ENCODE measurements at regions not wholly inside any gene's neighbourhood (a gene's known extent, or its start where the extent isn't known, plus 50 kb on each side); places are given as distances from the start of the nearest gene placed in this dataset.

DNA sequence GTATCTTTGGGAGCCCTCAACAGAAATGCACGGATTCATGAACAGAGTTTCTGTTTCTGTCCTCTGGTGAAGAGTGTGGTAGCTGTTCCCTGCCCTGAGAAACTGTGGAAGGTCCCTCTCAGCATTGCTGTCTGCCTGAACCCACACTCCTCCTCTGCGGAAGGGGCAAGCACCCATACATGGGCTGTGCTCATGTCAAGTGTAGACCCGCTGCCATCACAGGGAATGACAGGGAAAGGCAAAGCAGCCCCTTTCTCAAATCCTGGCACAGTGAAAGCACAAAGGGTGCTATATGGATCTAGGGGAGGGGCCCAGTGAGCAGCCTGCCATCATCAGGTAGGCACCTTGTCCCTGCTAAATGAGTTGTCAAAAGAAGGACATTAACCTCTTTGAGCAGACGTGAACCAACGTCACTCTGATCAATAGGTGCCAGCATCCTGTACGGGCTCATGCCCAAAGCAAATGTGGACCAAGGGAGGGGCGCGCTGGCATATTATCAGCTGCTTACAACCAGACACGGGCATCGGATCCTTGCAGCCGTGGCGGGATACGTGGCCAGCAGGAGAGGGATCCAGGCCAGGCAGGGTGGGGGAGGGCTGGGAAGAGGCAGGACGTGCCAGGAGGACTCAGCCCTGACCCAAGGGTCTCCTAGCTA, 231.2 kb upstream of the PMEPA1 start:
- H3K4me3 ChIP-seq (replicated peaks; ENCODE audit: low read depth, low read length): no peak overlapping the region
- TF ChIP-seq, protein P1, sequence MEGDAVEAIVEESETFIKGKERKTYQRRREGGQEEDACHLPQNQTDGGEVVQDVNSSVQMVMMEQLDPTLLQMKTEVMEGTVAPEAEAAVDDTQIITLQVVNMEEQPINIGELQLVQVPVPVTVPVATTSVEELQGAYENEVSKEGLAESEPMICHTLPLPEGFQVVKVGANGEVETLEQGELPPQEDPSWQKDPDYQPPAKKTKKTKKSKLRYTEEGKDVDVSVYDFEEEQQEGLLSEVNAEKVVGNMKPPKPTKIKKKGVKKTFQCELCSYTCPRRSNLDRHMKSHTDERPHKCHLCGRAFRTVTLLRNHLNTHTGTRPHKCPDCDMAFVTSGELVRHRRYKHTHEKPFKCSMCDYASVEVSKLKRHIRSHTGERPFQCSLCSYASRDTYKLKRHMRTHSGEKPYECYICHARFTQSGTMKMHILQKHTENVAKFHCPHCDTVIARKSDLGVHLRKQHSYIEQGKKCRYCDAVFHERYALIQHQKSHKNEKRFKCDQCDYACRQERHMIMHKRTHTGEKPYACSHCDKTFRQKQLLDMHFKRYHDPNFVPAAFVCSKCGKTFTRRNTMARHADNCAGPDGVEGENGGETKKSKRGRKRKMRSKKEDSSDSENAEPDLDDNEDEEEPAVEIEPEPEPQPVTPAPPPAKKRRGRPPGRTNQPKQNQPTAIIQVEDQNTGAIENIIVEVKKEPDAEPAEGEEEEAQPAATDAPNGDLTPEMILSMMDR (IDR thresholded peaks at IDR 0.05; ENCODE audit: low read depth, low read length, missing control alignments): no peak
- DNase-seq (ENCODE audit: extremely low read depth, low read depth): no peak

DNA sequence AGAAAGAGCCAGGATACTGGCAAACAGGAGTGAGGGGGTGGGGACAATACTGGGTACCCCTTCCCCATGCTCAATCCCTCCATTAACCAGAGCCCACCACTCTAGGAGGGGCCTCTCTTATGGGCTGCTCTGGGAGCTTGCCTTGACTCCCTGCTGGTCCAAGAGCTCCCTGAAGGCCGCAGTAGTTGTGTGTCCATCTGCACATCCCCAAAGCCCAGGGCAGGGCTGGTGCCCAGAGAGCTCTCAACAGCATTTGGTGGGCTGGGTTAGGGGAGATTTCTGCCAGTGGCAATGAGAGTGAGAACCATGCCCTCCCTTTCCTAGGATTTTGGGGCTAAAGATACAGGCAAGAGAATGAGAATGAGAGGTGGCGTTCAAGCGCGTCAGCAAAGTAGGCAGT, 230.6 kb upstream of the PMEPA1 start:
- H3K4me3 ChIP-seq (replicated peaks; ENCODE audit: low read depth, low read length): no peak overlapping the region
- no peak for DNase-seq (ENCODE audit: extremely low read depth, low read depth)
- TF ChIP-seq, protein P1 (IDR thresholded peaks at IDR 0.05; ENCODE audit: low read depth, low read length, missing control alignments): no peak

DNA sequence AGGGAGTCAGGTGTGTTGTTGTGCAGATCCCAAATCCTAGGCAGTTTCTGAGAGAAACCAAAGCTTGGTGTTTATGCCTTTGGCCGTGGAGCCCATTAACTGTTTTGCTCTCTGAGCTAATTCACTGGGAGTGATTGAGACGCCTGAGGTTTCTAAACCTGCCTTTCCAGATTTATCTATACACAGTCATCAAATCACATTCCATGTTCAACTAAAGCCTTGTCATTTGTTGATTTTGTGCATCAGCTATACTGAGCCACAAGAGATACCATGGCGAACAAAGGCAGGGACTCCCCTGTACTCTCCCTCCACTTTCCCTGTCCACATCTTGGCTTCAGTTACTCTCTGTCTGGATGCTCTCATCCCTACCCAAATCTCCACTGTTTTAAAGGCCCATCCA, 229.7 kb upstream of the PMEPA1 start:
- H3K4me3 ChIP-seq (replicated peaks; ENCODE audit: low read depth, low read length): no peak overlapping the region
- TF ChIP-seq, protein P1 (IDR thresholded peaks at IDR 0.05; ENCODE audit: low read depth, low read length, missing control alignments): no peak
- DNase-seq (ENCODE audit: extremely low read depth, low read depth): no peak

DNA sequence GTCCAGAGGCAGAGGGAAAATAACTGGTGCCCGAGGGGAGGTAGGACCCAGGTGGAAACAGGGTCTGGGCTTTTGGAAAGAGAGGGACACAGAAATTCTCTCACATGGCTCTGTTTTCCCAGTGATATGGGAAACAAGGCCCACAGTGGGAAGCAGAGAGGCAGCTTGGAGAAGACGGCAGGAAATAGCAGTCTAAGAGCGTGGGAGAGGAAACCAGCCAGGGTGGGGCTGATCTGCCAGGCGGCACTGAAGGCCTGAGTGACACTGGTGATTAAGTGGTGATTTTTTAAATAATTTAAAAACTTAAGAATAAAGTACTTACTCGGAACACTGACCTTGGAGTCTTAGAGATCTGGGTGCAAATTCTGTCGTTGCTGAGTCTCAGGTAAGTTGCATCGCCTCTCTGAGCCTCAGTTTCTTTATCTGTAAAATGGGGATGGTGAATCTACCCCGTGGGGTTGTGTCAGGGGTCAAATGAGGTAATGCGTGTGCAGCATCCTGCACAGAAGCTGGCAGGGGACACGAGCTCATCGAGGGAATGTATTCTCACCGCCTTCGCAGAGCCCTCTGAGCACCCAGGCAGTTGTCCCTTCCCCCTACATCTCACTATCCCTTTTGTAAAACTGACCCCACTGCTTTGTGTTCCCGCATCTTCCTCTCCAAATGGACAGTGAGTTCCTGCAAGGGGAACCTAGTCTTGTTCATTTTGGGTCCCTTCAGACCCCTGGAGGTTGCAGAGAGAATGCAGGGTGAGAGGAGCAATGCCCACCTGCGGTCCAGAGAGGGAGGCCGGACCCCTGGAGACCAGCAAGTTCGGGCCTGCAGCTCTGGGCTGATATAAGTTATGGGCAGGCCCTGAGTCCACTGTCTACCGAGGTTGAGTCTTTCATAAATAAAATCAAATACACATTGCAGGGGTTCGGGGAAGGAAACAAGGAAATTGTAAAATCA, 228.6 kb upstream of the PMEPA1 start:
- TF ChIP-seq, protein P1 (IDR thresholded peaks at IDR 0.05; ENCODE audit: low read depth, low read length, missing control alignments): peak; percentile 12
- DNase-seq (ENCODE audit: extremely low read depth, low read depth): no peak
- no peak overlapping the region for H3K4me3 ChIP-seq (replicated peaks; ENCODE audit: low read depth, low read length)

DNA sequence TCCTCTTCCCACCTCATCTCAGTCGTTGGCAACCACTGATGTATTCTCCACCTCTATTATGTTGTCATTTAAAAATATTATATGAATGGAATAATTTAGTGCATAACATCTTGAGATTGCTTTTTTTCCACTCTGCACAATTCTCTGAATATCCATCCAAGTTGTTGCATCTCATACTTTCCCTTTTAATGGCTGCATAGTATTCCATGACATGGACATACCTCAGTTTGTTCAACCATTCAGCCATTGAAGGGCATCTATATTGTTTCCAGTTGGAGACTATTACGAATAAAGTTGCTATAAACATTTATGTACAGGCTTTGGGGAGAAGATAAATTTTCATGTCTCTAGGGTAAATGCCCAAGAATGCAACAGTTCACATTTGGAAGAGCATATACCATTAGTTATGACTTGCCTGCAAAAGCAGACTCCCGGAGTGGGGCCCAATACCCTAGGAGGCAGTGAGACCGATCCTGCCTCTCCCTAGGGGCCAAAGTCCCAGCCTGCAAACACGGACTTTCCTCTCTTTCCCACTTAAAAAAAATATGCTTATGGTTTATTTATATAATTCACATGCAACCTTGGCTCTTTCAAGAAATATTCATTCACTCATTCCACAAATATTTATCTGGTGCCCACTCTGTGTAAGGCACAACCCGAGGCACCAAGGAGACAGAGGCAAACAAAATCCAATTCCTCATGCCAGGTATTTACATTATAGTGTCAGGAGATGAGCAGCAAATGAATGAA, 227.0 kb upstream of the PMEPA1 start:
- no peak for DNase-seq (ENCODE audit: extremely low read depth, low read depth)
- TF ChIP-seq, protein P1 (IDR thresholded peaks at IDR 0.05; ENCODE audit: low read depth, low read length, missing control alignments): no peak
- H3K4me3 ChIP-seq (replicated peaks; ENCODE audit: low read depth, low read length): no peak overlapping the region

DNA sequence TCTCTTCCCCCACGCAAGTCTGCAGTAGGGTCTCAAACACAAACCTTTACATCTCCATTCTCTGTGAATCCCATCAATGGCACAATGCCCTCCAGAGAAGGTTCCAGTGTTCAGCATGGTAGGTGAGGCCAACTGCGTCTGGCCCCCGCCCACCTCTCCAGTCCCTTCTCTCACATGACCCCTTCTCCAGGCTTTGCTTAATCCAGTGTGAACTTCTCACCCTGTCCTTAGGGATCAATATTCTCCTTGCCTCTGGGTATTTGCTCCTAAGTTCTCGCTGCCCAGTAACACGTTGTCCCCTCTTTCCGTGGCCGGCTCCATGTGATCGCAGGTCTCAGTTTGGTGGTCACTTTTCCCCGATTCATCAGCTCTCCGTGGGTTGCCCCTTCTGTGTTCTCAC, 225.1 kb upstream of the PMEPA1 start:
- TF ChIP-seq, protein P1 (IDR thresholded peaks at IDR 0.05; ENCODE audit: low read depth, low read length, missing control alignments): no peak
- no peak for DNase-seq (ENCODE audit: extremely low read depth, low read depth)
- H3K4me3 ChIP-seq (replicated peaks; ENCODE audit: low read depth, low read length): no peak overlapping the region

Measured in HFF-Myc (cell line).